SK-N-MC (cell line): ENCODE measurements at regions not wholly inside any gene's neighbourhood (a gene's known extent, or its start where the extent isn't known, plus 50 kb on each side); places are given as distances from the start of the nearest gene placed in this dataset.

Experiments
- EZH2 ChIP-seq: fragments of 200-600 bp; sonication (generic); IDR thresholded peaks from one replicate; pipeline ENCODE4 v1.6.1; 2017; ENCODE audit warnings: antibody characterized with exemption
- FOXP2 ChIP-seq: optimal IDR thresholded peaks from 2 replicates; pipeline ENCODE3; 2011; ENCODE audit warnings: mild to moderate bottlenecking, moderate library complexity; ENCODE audit not compliant: insufficient read depth; ENCODE audit errors: extremely low read length, control extremely low read depth
- POLR2AphosphoS5 ChIP-seq: IDR thresholded peaks from 2 replicates; pipeline ENCODE4 v1.6.1; 2012; ENCODE audit warnings: mild to moderate bottlenecking, low read depth, low read length, borderline replicate concordance

GRCh38 chr2:193980599-193980998 is 1676.4 kb upstream of the SLC39A10 start:
- TF ChIP-seq POLR2AphosphoS5 (no peak), EZH2 (no peak), FOXP2 (no peak)
